Adrenal gland (tissue), 9 donors: ENCODE measurements at regions not wholly inside any gene's neighbourhood (a gene's known extent, or its start where the extent isn't known, plus 50 kb on each side); places are given as distances from the start of the nearest gene placed in this dataset.

ENCODE experiments used
- DNase-seq, 7 donors: peaks; one replicate each; pipeline ENCODE4 v3.0.0-alpha.2; 2019 to 2020
- H3K27ac ChIP-seq, 5 donors: fragments of 200-600 bp; sonication (generic) in 4 of 5; 1 replicate in 3 of 5; 2 replicates in 2 of 5; pipeline versions ENCODE4 v1.5.1 to v1.8.0; 2016 to 2020; ENCODE audit warnings: mild to moderate bottlenecking in 1 of 5
- H3K27me3 ChIP-seq: fragments of 200-600 bp; 2 replicates; pipeline ENCODE4 v1.8.0; 2021
- H3K36me3 ChIP-seq, 2 donors: fragments of 200-600 bp; replicated peaks in 1 of 2; 1 replicate in 1 of 2; 2 replicates in 1 of 2; pipeline versions ENCODE4 v1.5.1 to v1.8.0; 2018 to 2022
- H3K4me1 ChIP-seq, 2 donors: fragments of 200-600 bp; replicated peaks in 1 of 2; 1 replicate in 1 of 2; 2 replicates in 1 of 2; pipeline versions ENCODE4 v1.5.1 to v1.8.0; 2018 to 2021
- H3K4me3 ChIP-seq, 4 donors: fragments of 200-600 bp; sonication (generic) in 3 of 4; one replicate each; pipeline ENCODE4 v1.5.1; 2016 to 2018
- H3K9me3 ChIP-seq, 3 donors: fragments of 200-600 bp; sonication (generic) in 1 of 3; replicated peaks in 1 of 3; 1 replicate in 2 of 3; 2 replicates in 1 of 3; pipeline versions ENCODE4 v1.5.1 to v1.8.0; 2016 to 2021
- CTCF ChIP-seq, 6 experiments: fragments of 450-650 bp in 4 of 6; fragments of 200-600 bp in 2 of 6; sonication (generic) in 1 of 6; IDR thresholded peaks; 1 replicate in 5 of 6; 2 replicates in 1 of 6; pipeline versions ENCODE4 v1.5.1 to v1.8.0; 2016 to 2021; ENCODE audit warnings: antibody characterized with exemption in 6 of 6, mild to moderate bottlenecking in 2 of 6, moderate library complexity in 1 of 6
- POLR2A ChIP-seq, 2 donors: fragments of 450-650 bp; IDR thresholded peaks; one replicate each; pipeline ENCODE4 v1.6.1; 2017; ENCODE audit warnings: antibody characterized with exemption in 2 of 2, mild to moderate bottlenecking in 2 of 2, moderate library complexity in 1 of 2
- WGBS, 4 donors: extraction: QIAGEN DNeasy Blood & Tissue Kit in 2 of 4; methylation state at CpG; one replicate each; pipeline versions ENCODE4 v1.1.5 to v1.1.7; 2013 to 2017; 5-methylcytosine and 5-hydroxymethylcytosine counted together
- intact Hi-C, 2 donors: fragments of 100-400 bp; cut with DNase I; formaldehyde crosslinking; loops; one replicate each; pipeline versions ENCODE4 v1.14.1 to v1.15.0; 2022 to 2023
- donor health status: healthy with polysubstance abuse.
- donor health status: Bipolar disorder and iron deficiency.
- donor health status: DM: yes; HTN: yes; CAD: no.
- donor health status: DM: no; HTN: no; CAD: no.
- donor health status: DM: no; HTN: no; CAD: no.

DNA sequence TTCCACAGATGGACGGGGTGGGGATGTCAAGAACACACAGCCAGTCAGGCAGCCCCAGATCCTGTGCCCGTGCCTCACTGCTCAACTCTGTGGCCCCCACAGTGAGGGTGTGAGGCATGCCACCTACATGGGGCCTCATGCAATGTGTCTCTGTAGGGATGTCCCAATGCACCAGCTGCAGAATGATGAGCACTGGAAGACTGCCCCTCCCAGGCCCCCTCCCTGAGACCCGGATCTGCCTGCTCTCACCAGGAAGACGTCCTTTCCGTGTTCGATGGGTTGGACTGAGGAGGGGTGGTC, 124.2 kb downstream of the TWIST2 start:
- TF ChIP-seq POLR2A (IDR thresholded peaks at IDR 0.05) (no peak), CTCF (IDR thresholded peaks at IDR 0.05) (no peak)
- intact Hi-C loops = no loop called here
- no peak for DNase-seq
- Histone ChIP-seq H3K27ac (no peak overlapping the region), H3K36me3 (no peaks in the 10 kb centered on the region), H3K27me3 (no peaks in the 10 kb centered on the region), H3K9me3 (peaks cover 0 to 8% (median 0%) of the 10 kb centered on the region in 3 donors), H3K4me1 (peaks cover 0 to 14% of the 10 kb centered on the region in 2 donors), H3K4me3 (no peak overlapping the region)
- WGBS, 4 donors = 76 to 88% (median 76%) methylated on average over 4 to 6 of the region's 6 CpGs; no CpG with 5 or more reads in 1 of the 4 donors

GRCh38 chr2:238973038-238973739, 125.3 kb downstream of the TWIST2 start:
- Histone ChIP-seq H3K9me3 (peaks cover 0 to 8% (median 0%) of the 10 kb centered on the region in 3 donors), H3K36me3 (no peaks in the 10 kb centered on the region), H3K27ac (peak overlapping the region in 1 of 5 donors; percentile 36), H3K4me3 (no peak overlapping the region), H3K4me1 (peaks cover 0 to 14% of the 10 kb centered on the region in 2 donors), H3K27me3 (no peaks in the 10 kb centered on the region)
- DNase-seq = no peak
- intact Hi-C loops = no loop called here
- TF ChIP-seq POLR2A (IDR thresholded peaks at IDR 0.05) (no peak), CTCF (IDR thresholded peaks at IDR 0.05) (no peak)
- WGBS, 4 donors = 45 to 61% (median 48%) methylated on average over 6 of the region's 6 CpGs

DNA sequence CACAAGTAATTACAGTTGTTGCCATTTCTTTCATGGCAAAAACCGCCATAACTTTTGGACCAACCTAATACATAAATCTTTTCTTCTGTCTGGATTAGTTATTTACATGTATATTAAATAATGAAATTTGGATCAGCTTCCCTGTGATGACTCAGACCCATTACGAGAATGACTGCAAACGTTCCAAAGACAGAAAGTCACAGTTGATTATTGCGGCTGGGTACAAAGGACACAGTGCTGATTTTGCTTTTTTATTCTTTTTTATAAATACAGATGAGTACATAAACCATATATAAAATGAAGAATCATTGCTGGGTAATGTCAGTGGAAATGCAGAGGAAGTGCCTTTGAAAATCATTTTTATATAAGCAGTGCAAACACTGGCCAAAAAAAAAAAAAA, 126.2 kb downstream of the TWIST2 start:
- no peak for DNase-seq
- WGBS, 4 donors = 41 to 51% (median 45%) methylated on average over 4 of the region's 4 CpGs
- intact Hi-C loops = no loop called here
- Histone ChIP-seq H3K9me3 (peaks cover 0 to 8% (median 0%) of the 10 kb centered on the region in 3 donors), H3K27ac (peak overlapping the region in 1 of 5 donors; percentile 45), H3K36me3 (no peaks in the 10 kb centered on the region), H3K4me3 (no peak overlapping the region), H3K27me3 (no peaks in the 10 kb centered on the region), H3K4me1 (peaks cover 0 to 14% of the 10 kb centered on the region in 2 donors)
- TF ChIP-seq CTCF (IDR thresholded peaks at IDR 0.05) (no peak), POLR2A (IDR thresholded peaks at IDR 0.05) (no peak)

- DNase-seq = peak in 4 of 7 donors; percentile 42 to 53 (median 48)
- intact Hi-C loops = no loop called here
- 59 to 78% (median 71%) methylated on average over 6 of the region's 6 CpGs for WGBS, 4 donors
These were observed 126.7 kb downstream of the TWIST2 start for GRCh38 chr2:238974501-238975166.

More at GRCh38 chr2:238974501-238975166, 126.7 kb downstream of the TWIST2 start:
- TF ChIP-seq POLR2A (IDR thresholded peaks at IDR 0.05) = no peak
- TF ChIP-seq CTCF (IDR thresholded peaks at IDR 0.05) = no peak
- no peaks in the 10 kb centered on the region for H3K36me3 ChIP-seq
- peak overlapping the region in 2 of 5 donors; percentile 45 to 57 for H3K27ac ChIP-seq
- peaks cover 0 to 14% of the 10 kb centered on the region in 2 donors for H3K4me1 ChIP-seq
- no peak overlapping the region for H3K4me3 ChIP-seq
- H3K9me3 ChIP-seq = peaks cover 0 to 8% (median 0%) of the 10 kb centered on the region in 3 donors
- no peaks in the 10 kb centered on the region for H3K27me3 ChIP-seq
